Caco-2 (cell line): ENCODE measurements at regions not wholly inside any gene's neighbourhood (a gene's known extent, or its start where the extent isn't known, plus 50 kb on each side); places are given as distances from the start of the nearest gene placed in this dataset.
"Not testable (repeated sequence)": the region's sequence is repeated elsewhere in the genome, so short reads cannot be mapped to it uniquely, and the experiment has no call there.

Experiments used
- BruUV-seq: library from RNA; stranded (reverse); fragments of 400-500 nt; replicated peaks from 2 replicates; lab custom pipeline; 2021; lab: Mats Ljungman, UMichigan
- CTCF ChIA-PET: fragments of 300-600 bp; sonication (Branson Sonifier 250); formaldehyde crosslinking; loops from one replicate; lab custom pipeline; 2022; ENCODE audit warnings: antibody characterized with exemption; lab: Charles Lee
- POLR2A ChIA-PET: fragments of 300-600 bp; sonication (Branson Sonifier 250); formaldehyde crosslinking; loops from one replicate; lab custom pipeline; 2022; ENCODE audit warnings: antibody characterized with exemption; lab: Charles Lee
- DNase-seq, 2 experiments: peaks; one replicate each; pipeline versions ENCODE4 v3.0.0 to v3.0.0-alpha.2; 2020 to 2022
- H3K27me3 ChIP-seq: replicated peaks from 2 replicates; pipeline ENCODE4 v1.6.0; 2011; ENCODE audit warnings: low read length; ENCODE audit not compliant: control insufficient read depth, insufficient read depth
- H3K36me3 ChIP-seq: 2 replicates; pipeline ENCODE4 v1.5.1; 2011; ENCODE audit warnings: low read length; ENCODE audit not compliant: control insufficient read depth, insufficient read depth
- H3K4me1 ChIP-seq: fragments of 250-450 bp; sonication (Bioruptor Pico); 2 replicates; pipeline ENCODE4 v1.5.1; 2020; ENCODE audit warnings: mild to moderate bottlenecking
- H3K4me3 ChIP-seq: 2 replicates; pipeline ENCODE4 v1.5.1; 2011; ENCODE audit warnings: low read depth, mild to moderate bottlenecking, control low read depth, low read length
- H3K9me3 ChIP-seq: fragments of 250-450 bp; sonication (Bioruptor Pico); 2 replicates; pipeline ENCODE4 v1.5.1; 2020; ENCODE audit warnings: mild to moderate bottlenecking, moderate library complexity
- H3K27ac Mint-ChIP-seq: one replicate; pipeline ENCODE4 v1.8.0; 2022; ENCODE audit warnings: mixed read lengths; ENCODE audit not compliant: unreplicated experiment
- H3K27me3 Mint-ChIP-seq: one replicate; pipeline ENCODE4 v1.8.0; 2022; ENCODE audit warnings: mixed read lengths; ENCODE audit not compliant: insufficient read depth, unreplicated experiment
- H3K36me3 Mint-ChIP-seq: one replicate; pipeline ENCODE4 v1.8.0; 2022; ENCODE audit warnings: mild to moderate bottlenecking, mixed read lengths; ENCODE audit not compliant: insufficient read depth, unreplicated experiment
- H3K4me1 Mint-ChIP-seq: one replicate; pipeline ENCODE4 v1.8.0; 2022; ENCODE audit warnings: low read depth, mixed read lengths; ENCODE audit not compliant: unreplicated experiment
- H3K4me3 Mint-ChIP-seq: one replicate; pipeline ENCODE4 v1.8.0; 2022; ENCODE audit warnings: mild to moderate bottlenecking, moderate library complexity, mixed read lengths; ENCODE audit not compliant: unreplicated experiment
- H3K9me3 Mint-ChIP-seq: one replicate; pipeline ENCODE4 v1.8.0; 2022; ENCODE audit warnings: mixed read lengths; ENCODE audit not compliant: unreplicated experiment
- intact Hi-C: fragments of 100-400 bp; cut with micrococcal nuclease; formaldehyde crosslinking; loops from one replicate; pipeline ENCODE4 v1.10.0; 2022; ENCODE audit not compliant: unreplicated experiment
- TF ChIP-seq, protein P1 (sequence below), 2 experiments: fragments of 200-600 bp in 1 of 2; IDR thresholded peaks; 1 replicate in 1 of 2; 2 replicates in 1 of 2; pipeline versions ENCODE4 v1.5.1 to v1.8.0; 2011 to 2022; ENCODE audit warnings: antibody characterized with exemption in 1 of 2, control low read depth in 1 of 2, inconsistent platforms in 1 of 2, low read depth in 1 of 2, low read length in 1 of 2, mild to moderate bottlenecking in 1 of 2, moderate library complexity in 1 of 2; ENCODE audit not compliant: insufficient read depth in 1 of 2, severe bottlenecking in 1 of 2, unreplicated experiment in 1 of 2

DNA sequence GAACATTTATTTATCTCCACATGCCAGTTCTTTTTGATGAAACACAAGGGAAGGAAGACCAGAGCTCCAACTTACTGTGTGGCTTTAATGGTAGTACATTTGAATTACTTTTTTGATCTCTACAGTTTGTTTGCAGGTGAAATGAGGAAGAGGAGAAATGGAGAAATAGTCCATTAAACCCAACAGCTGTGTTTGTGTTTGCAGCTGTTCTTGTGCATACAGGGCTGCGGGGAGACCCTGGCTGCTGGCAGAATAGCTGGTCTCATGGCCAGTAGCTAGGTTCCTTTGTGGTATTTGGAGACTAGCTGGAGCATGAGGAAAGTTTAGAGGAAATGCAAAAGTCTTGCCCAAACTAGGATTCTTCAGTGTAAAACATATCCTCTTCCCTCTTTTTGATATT lies 374.8 kb downstream of the GPAT3 start:
- intact Hi-C loops, result no loop called here
- Histone ChIP-seq H3K27me3 (no peaks in the 10 kb centered on the region), H3K36me3 (no peaks in the 10 kb centered on the region), H3K4me1 (no peaks in the 10 kb centered on the region), H3K4me3 (no peak overlapping the region), H3K9me3 (no peaks in the 10 kb centered on the region)
- Mint-ChIP-seq H3K4me3 (no peak overlapping the region), H3K27me3 (peaks cover 4% of the 10 kb centered on the region), H3K9me3 (no peaks in the 10 kb centered on the region), H3K36me3 (no peaks in the 10 kb centered on the region), H3K27ac (no peak overlapping the region), H3K4me1 (no peaks in the 10 kb centered on the region)
- POLR2A ChIA-PET, result no interaction called here
- BruUV-seq, result no TSS peak
- DNase-seq, result no peak
- CTCF ChIA-PET, result no interaction called here
- TF ChIP-seq, protein P1, sequence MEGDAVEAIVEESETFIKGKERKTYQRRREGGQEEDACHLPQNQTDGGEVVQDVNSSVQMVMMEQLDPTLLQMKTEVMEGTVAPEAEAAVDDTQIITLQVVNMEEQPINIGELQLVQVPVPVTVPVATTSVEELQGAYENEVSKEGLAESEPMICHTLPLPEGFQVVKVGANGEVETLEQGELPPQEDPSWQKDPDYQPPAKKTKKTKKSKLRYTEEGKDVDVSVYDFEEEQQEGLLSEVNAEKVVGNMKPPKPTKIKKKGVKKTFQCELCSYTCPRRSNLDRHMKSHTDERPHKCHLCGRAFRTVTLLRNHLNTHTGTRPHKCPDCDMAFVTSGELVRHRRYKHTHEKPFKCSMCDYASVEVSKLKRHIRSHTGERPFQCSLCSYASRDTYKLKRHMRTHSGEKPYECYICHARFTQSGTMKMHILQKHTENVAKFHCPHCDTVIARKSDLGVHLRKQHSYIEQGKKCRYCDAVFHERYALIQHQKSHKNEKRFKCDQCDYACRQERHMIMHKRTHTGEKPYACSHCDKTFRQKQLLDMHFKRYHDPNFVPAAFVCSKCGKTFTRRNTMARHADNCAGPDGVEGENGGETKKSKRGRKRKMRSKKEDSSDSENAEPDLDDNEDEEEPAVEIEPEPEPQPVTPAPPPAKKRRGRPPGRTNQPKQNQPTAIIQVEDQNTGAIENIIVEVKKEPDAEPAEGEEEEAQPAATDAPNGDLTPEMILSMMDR (IDR thresholded peaks at IDR 0.05; ENCODE audit: insufficient read depth in 1 of 2, low read depth in 1 of 2, low read length in 1 of 2, severe bottlenecking in 1 of 2, unreplicated experiment in 1 of 2), result no peak

DNA sequence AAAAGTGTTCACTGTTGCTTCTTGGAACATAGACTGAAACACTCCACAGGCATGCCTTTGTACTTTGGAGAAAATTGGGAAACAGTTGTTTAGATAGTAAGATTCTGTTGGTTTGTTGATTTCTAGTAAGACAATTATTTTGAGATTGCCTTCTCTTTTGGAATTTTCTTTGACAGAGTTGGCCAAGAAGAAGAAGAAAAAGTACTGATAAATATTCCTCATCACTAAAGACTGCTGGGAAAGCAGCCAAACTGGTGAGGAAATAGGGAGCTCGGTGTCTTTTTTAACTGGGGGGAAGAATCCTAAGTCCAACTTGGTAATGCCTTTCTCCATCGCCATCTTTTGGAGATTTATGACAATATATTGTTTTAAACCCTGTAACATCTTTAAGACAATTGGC lies 370.7 kb downstream of the GPAT3 start:
- H3K27me3 ChIP-seq, result no peaks in the 10 kb centered on the region
- Mint-ChIP-seq H3K27me3 (peaks cover 4% of the 10 kb centered on the region), H3K9me3 (no peaks in the 10 kb centered on the region), H3K27ac (no peak overlapping the region), H3K4me3 (no peak overlapping the region), H3K4me1 (no peaks in the 10 kb centered on the region), H3K36me3 (no peaks in the 10 kb centered on the region)
- ChIA-PET CTCF (no interaction called here), POLR2A (no interaction called here)
- BruUV-seq, result no TSS peak
- intact Hi-C loops, result loop anchor here (1.0 to 5.0 kb wide), 3 partner anchors 134 to 598 kb away; no protein-coding TSS in a partner anchor
- TF ChIP-seq, protein P1 (IDR thresholded peaks at IDR 0.05; ENCODE audit: insufficient read depth in 1 of 2, low read depth in 1 of 2, low read length in 1 of 2, severe bottlenecking in 1 of 2, unreplicated experiment in 1 of 2), result no peak
- H3K4me1 ChIP-seq, result no peaks in the 10 kb centered on the region
- peaks cover 5% of the 10 kb centered on the region; the same call in 1 of the 2 replicates for H3K9me3 ChIP-seq
- H3K36me3 ChIP-seq, result no peaks in the 10 kb centered on the region
- no peak overlapping the region for H3K4me3 ChIP-seq
- DNase-seq, result no peak

DNA sequence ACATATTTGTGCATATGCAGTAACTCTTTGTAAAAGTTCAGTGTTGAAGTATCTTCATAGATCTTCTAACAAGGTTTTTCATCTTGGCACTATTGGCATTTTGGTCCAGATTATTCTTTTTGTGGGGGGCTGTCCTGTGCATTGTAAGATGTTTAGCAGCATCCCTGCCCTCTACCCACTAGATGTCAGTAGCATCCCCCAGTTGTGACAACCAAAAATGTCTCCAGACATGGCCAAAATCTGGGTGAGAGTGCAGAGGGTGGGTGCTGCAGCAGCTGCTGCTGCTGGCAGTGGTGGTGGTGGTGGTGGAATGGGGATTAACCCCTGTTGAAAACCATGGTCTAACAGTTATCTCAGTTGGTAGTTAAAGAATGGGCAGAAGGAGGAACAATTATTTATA lies 370.0 kb downstream of the GPAT3 start:
- POLR2A ChIA-PET, result no interaction called here
- H3K4me1 ChIP-seq, result no peaks in the 10 kb centered on the region
- H3K9me3 Mint-ChIP-seq, result no peaks in the 10 kb centered on the region
- H3K4me3 Mint-ChIP-seq, result no peak overlapping the region
- BruUV-seq, result no TSS peak
- no peaks in the 10 kb centered on the region for H3K36me3 ChIP-seq
- no peaks in the 10 kb centered on the region for H3K36me3 Mint-ChIP-seq
- TF ChIP-seq, protein P1 (IDR thresholded peaks at IDR 0.05; ENCODE audit: insufficient read depth in 1 of 2, low read depth in 1 of 2, low read length in 1 of 2, severe bottlenecking in 1 of 2, unreplicated experiment in 1 of 2), result peak; percentile 48 to 62
- H3K4me3 ChIP-seq, result no peak overlapping the region
- H3K27me3 ChIP-seq, result no peaks in the 10 kb centered on the region
- CTCF ChIA-PET, result no interaction called here
- no peaks in the 10 kb centered on the region for H3K4me1 Mint-ChIP-seq
- H3K27ac Mint-ChIP-seq, result no peak overlapping the region
- H3K9me3 ChIP-seq, result peaks cover 5% of the 10 kb centered on the region; the same call in 1 of the 2 replicates
- DNase-seq, result peak; percentile 31 to 38
- intact Hi-C loops, result loop anchor here (1.0 to 5.0 kb wide), 3 partner anchors 134 to 598 kb away; no protein-coding TSS in a partner anchor
- peaks cover 4% of the 10 kb centered on the region for H3K27me3 Mint-ChIP-seq

GRCh38 chr4:83903740-83904139 lies 367.8 kb downstream of the GPAT3 start:
- H3K36me3 ChIP-seq, H3K27ac Mint-ChIP-seq, H3K9me3 ChIP-seq, H3K4me3 Mint-ChIP-seq, CTCF ChIA-PET, H3K4me3 ChIP-seq, intact Hi-C loops, H3K36me3 Mint-ChIP-seq, H3K27me3 Mint-ChIP-seq, H3K4me1 ChIP-seq, POLR2A ChIA-PET, H3K27me3 ChIP-seq, H3K4me1 Mint-ChIP-seq, DNase-seq, BruUV-seq, H3K9me3 Mint-ChIP-seq: not testable (repeated sequence)
